SU-DHL-6 (cell line): ENCODE measurements at regions not wholly inside any gene's neighbourhood (a gene's known extent, or its start where the extent isn't known, plus 50 kb on each side); places are given as distances from the start of the nearest gene placed in this dataset.

Experiments used
- CTCF ChIP-seq: fragments of 200-600 bp; sonication (generic); IDR thresholded peaks from one replicate; pipeline ENCODE4 v1.5.1; 2017; ENCODE audit warnings: antibody characterized with exemption, mild to moderate bottlenecking, low read length, moderate library complexity; ENCODE audit not compliant: insufficient read depth, poor library complexity, severe bottlenecking
- EZH2phosphoT487 ChIP-seq: fragments of 200-600 bp; sonication (generic), shearing (Covaris generic); conservative IDR thresholded peaks from 2 replicates; pipeline ENCODE4 v1.6.1; 2018; ENCODE audit warnings: mild to moderate bottlenecking, antibody characterized with exemption, low read length, moderate library complexity, mixed read lengths

GRCh38 chr11:116239247-116239646 is 533.5 kb downstream of the BUD13 start:
- TF ChIP-seq CTCF (no peak), EZH2phosphoT487 (no peak)
